Osteocyte (in vitro differentiated cells): ENCODE measurements at regions not wholly inside any gene's neighbourhood (a gene's known extent, or its start where the extent isn't known, plus 50 kb on each side); places are given as distances from the start of the nearest gene placed in this dataset.

Experiments used
- DNase-seq: peaks from one replicate; pipeline ENCODE4 v3.0.0; 2021; ENCODE audit warnings: mixed read lengths; ENCODE audit not compliant: unreplicated experiment; ENCODE audit errors: extremely low spot score
- H3K27ac Mint-ChIP-seq: one replicate; pipeline ENCODE4 v1.8.0; 2021; ENCODE audit warnings: mild to moderate bottlenecking, mixed read lengths; ENCODE audit not compliant: unreplicated experiment
- H3K27me3 Mint-ChIP-seq: one replicate; pipeline ENCODE4 v1.8.0; 2021; ENCODE audit warnings: mixed read lengths; ENCODE audit not compliant: unreplicated experiment
- H3K36me3 Mint-ChIP-seq: one replicate; pipeline ENCODE4 v1.8.0; 2021; ENCODE audit warnings: mixed read lengths; ENCODE audit not compliant: unreplicated experiment
- H3K4me1 Mint-ChIP-seq: one replicate; pipeline ENCODE4 v1.8.0; 2021; ENCODE audit warnings: mixed read lengths; ENCODE audit not compliant: unreplicated experiment
- H3K4me3 Mint-ChIP-seq: one replicate; pipeline ENCODE4 v1.8.0; 2021; ENCODE audit warnings: mild to moderate bottlenecking, moderate library complexity, mixed read lengths; ENCODE audit not compliant: unreplicated experiment
- H3K9me3 Mint-ChIP-seq: one replicate; pipeline ENCODE4 v1.8.0; 2021; ENCODE audit warnings: mixed read lengths; ENCODE audit not compliant: unreplicated experiment
- TF ChIP-seq, protein P1 (sequence below): fragments of 200-600 bp; sonication (generic); IDR thresholded peaks from 2 replicates; pipeline ENCODE4 v1.5.0; 2021; ENCODE audit warnings: antibody characterized with exemption, mild to moderate bottlenecking, moderate library complexity

DNA sequence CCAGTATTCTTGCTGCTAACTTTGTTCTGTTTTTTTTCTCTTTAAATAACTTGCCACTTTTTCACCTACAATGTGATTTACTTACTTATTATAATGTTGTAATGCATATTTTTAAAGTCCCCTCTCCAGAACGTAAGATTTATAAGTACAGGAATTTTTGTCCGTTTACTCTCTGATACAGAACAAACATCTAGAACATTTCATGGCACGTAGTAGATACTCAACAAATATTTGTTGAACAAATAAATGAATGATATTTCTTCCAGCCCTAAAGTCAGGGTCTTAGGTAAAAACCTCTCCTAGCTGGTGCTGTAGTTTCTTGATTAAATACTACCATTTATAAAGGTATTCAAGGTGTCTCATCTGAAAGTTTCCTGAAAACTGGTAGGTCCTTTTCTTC is 125.1 kb downstream of the ZBTB18 start:
- Mint-ChIP-seq H3K36me3 (no peaks in the 10 kb centered on the region), H3K4me3 (no peak overlapping the region), H3K4me1 (peaks cover 9% of the 10 kb centered on the region), H3K27me3 (no peaks in the 10 kb centered on the region), H3K9me3 (no peaks in the 10 kb centered on the region), H3K27ac (no peak overlapping the region)
- no peak for DNase-seq
- TF ChIP-seq, protein P1, sequence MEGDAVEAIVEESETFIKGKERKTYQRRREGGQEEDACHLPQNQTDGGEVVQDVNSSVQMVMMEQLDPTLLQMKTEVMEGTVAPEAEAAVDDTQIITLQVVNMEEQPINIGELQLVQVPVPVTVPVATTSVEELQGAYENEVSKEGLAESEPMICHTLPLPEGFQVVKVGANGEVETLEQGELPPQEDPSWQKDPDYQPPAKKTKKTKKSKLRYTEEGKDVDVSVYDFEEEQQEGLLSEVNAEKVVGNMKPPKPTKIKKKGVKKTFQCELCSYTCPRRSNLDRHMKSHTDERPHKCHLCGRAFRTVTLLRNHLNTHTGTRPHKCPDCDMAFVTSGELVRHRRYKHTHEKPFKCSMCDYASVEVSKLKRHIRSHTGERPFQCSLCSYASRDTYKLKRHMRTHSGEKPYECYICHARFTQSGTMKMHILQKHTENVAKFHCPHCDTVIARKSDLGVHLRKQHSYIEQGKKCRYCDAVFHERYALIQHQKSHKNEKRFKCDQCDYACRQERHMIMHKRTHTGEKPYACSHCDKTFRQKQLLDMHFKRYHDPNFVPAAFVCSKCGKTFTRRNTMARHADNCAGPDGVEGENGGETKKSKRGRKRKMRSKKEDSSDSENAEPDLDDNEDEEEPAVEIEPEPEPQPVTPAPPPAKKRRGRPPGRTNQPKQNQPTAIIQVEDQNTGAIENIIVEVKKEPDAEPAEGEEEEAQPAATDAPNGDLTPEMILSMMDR, result no peak

DNA sequence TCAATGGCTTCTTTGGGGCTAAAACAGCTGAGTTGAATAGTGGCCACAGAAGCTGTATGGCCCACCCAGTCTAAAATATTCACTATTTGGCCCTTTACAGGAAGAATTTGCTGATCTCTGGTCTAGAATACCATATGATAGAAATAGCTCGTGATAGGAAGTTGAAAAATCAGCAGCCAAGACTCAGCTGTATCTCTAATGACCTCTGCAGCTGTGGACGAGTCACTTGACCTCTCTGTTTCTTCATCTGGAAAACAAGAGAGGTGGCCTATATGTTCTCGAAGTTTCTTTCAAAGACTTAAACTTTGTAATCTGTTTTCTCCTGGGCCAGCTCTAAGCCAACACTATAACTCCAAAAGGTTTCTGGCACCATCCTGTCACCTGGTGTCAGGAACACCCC is 129.2 kb downstream of the ZBTB18 start:
- TF ChIP-seq, protein P1, result no peak
- DNase-seq, result no peak
- no peak overlapping the region for H3K27ac Mint-ChIP-seq
- no peaks in the 10 kb centered on the region for H3K27me3 Mint-ChIP-seq
- no peaks in the 10 kb centered on the region for H3K36me3 Mint-ChIP-seq
- no peak overlapping the region for H3K4me3 Mint-ChIP-seq
- H3K9me3 Mint-ChIP-seq, result no peaks in the 10 kb centered on the region
- H3K4me1 Mint-ChIP-seq, result no peaks in the 10 kb centered on the region

DNA sequence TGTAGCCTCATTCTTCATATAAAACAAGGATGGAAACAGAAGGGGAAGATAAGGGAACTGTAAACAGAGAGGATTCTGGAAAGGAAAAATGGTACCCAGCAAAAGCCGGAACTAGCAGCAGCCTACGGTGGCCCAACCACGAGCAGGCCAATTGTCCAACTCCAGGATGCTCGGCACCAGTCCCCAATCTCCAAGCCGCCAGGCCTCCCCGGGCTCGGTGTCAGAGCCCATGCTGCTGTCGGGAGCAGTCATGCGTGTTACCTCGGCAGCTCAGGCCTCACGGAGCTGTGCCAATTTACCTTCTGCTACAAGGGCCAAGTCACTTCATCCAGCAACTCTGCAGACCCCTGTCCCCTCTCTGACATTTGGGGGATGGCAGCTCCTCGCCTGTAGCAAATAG is 130.8 kb downstream of the ZBTB18 start:
- TF ChIP-seq, protein P1, result no peak
- Mint-ChIP-seq H3K4me1 (no peaks in the 10 kb centered on the region), H3K27ac (no peak overlapping the region), H3K4me3 (no peak overlapping the region), H3K27me3 (no peaks in the 10 kb centered on the region), H3K9me3 (no peaks in the 10 kb centered on the region), H3K36me3 (no peaks in the 10 kb centered on the region)
- peak; percentile 66 for DNase-seq

DNA sequence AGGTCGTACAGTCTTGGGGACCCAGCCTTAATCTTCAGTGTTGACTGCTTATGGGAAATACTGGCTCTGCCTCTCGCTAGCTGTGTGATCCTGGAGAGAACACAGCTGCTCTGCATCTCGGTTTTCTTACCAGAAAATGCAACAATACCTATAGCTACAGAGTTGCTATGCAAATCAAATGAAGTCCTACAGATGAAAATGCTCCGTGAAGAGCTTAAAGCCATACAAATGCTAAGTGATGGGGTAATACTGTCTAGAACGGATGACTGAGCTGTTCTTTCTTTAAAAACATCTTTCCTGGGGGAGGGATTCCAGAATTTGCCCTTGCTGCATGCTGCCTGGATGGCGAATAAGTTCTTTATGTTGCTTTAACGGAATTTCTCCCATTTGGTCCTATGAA is 132.0 kb downstream of the ZBTB18 start:
- H3K27ac Mint-ChIP-seq, result no peak overlapping the region

DNA sequence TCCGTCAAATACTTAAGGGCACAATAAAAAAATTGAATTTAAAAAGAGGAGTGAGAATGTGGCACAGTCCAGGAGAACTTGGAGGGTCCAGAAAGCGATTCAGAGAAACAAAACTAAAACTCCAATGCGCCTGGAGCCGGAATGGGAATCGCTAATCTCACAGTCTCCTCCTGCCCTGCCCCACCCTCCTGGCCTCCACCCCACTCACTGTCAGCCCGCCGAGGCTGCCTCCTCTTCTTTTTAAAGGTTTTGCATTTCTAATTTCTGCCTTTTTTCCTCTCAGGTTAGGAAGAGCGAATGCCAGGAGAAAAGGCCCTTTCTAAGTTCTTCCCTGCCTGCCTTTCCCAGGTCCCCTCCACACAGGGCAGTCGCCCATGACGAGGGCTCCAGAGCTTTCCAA is 135.3 kb downstream of the ZBTB18 start:
- TF ChIP-seq, protein P1, result no peak

More for the DNA sequence above, 132.0 kb downstream of the ZBTB18 start:
- H3K27me3 Mint-ChIP-seq, result no peaks in the 10 kb centered on the region
- DNase-seq, result no peak
- no peak overlapping the region for H3K4me3 Mint-ChIP-seq
- TF ChIP-seq, protein P1, result no peak
- no peaks in the 10 kb centered on the region for H3K9me3 Mint-ChIP-seq
- H3K36me3 Mint-ChIP-seq, result no peaks in the 10 kb centered on the region
- no peaks in the 10 kb centered on the region for H3K4me1 Mint-ChIP-seq

More for the DNA sequence above, 135.3 kb downstream of the ZBTB18 start:
- peak; percentile 15 for DNase-seq
- Mint-ChIP-seq H3K4me3 (no peak overlapping the region), H3K27me3 (no peaks in the 10 kb centered on the region), H3K9me3 (peaks cover 12% of the 10 kb centered on the region), H3K27ac (no peak overlapping the region), H3K36me3 (no peaks in the 10 kb centered on the region), H3K4me1 (no peaks in the 10 kb centered on the region)
